ENCODE measurements at regions not wholly inside any gene's neighbourhood (a gene's known extent, or its start where the extent isn't known, plus 50 kb on each side); places are given as distances from the start of the nearest gene placed in this dataset.

- no peak for TF ChIP-seq POLR2A (IDR thresholded peaks at IDR 0.05)
- TF ChIP-seq, protein P1, sequence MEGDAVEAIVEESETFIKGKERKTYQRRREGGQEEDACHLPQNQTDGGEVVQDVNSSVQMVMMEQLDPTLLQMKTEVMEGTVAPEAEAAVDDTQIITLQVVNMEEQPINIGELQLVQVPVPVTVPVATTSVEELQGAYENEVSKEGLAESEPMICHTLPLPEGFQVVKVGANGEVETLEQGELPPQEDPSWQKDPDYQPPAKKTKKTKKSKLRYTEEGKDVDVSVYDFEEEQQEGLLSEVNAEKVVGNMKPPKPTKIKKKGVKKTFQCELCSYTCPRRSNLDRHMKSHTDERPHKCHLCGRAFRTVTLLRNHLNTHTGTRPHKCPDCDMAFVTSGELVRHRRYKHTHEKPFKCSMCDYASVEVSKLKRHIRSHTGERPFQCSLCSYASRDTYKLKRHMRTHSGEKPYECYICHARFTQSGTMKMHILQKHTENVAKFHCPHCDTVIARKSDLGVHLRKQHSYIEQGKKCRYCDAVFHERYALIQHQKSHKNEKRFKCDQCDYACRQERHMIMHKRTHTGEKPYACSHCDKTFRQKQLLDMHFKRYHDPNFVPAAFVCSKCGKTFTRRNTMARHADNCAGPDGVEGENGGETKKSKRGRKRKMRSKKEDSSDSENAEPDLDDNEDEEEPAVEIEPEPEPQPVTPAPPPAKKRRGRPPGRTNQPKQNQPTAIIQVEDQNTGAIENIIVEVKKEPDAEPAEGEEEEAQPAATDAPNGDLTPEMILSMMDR (IDR thresholded peaks at IDR 0.05), result no peak
Measured at GRCh38 chr11:109037856-109038780, 373.2 kb downstream of the DDX10 start.

Measured in esophagus squamous epithelium (tissue), 4 donors.